NB4 (cell line): ENCODE measurements at regions not wholly inside any gene's neighbourhood (a gene's known extent, or its start where the extent isn't known, plus 50 kb on each side); places are given as distances from the start of the nearest gene placed in this dataset.

ENCODE experiments used
- DNase-seq: peaks from one replicate; pipeline ENCODE4 v3.0.0; 2010; ENCODE audit warnings: low read depth
- H3K4me3 ChIP-seq: one replicate; pipeline ENCODE4 v1.5.1; 2011; ENCODE audit warnings: mild to moderate bottlenecking, low read depth, low read length, moderate library complexity
- MYC ChIP-seq: IDR thresholded peaks from 2 replicates; pipeline ENCODE4 v1.6.1; 2011; ENCODE audit warnings: low read depth, low read length
- POLR2A ChIP-seq: IDR thresholded peaks from 2 replicates; pipeline ENCODE4 v1.6.1; 2011; ENCODE audit warnings: mild to moderate bottlenecking; ENCODE audit not compliant: insufficient read length; ENCODE audit errors: extremely low read depth
- TF ChIP-seq, protein P1 (sequence below): IDR thresholded peaks from one replicate; pipeline ENCODE4 v1.5.1; 2012; ENCODE audit warnings: low read depth, low read length
- TF ChIP-seq, protein P2 (sequence below): IDR thresholded peaks from 2 replicates; pipeline ENCODE4 v1.6.1; 2011; ENCODE audit warnings: low read depth, low read length

DNA sequence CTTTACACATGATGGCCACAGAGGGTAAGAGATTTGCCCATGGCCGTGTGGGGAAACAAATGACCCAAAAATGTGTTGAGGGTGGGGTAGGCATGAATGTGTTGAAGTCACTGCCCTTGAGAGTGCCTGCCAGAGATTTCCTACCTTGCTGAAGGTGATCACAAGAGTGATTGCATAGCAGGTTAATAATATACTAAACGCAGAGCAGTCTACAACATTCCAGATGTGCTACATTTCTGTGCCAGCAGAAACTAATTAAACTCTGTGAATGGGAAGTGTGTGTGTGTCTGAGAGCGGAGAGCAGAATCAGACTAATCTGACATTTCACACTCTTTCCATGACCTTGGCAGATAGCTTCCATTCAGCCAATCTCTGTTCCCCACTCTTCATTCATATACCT, 93.3 kb upstream of the CD53 start:
- no peak overlapping the region for H3K4me3 ChIP-seq
- TF ChIP-seq, protein P1, sequence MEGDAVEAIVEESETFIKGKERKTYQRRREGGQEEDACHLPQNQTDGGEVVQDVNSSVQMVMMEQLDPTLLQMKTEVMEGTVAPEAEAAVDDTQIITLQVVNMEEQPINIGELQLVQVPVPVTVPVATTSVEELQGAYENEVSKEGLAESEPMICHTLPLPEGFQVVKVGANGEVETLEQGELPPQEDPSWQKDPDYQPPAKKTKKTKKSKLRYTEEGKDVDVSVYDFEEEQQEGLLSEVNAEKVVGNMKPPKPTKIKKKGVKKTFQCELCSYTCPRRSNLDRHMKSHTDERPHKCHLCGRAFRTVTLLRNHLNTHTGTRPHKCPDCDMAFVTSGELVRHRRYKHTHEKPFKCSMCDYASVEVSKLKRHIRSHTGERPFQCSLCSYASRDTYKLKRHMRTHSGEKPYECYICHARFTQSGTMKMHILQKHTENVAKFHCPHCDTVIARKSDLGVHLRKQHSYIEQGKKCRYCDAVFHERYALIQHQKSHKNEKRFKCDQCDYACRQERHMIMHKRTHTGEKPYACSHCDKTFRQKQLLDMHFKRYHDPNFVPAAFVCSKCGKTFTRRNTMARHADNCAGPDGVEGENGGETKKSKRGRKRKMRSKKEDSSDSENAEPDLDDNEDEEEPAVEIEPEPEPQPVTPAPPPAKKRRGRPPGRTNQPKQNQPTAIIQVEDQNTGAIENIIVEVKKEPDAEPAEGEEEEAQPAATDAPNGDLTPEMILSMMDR = no peak
- TF ChIP-seq MYC = no peak
- TF ChIP-seq, protein P2, sequence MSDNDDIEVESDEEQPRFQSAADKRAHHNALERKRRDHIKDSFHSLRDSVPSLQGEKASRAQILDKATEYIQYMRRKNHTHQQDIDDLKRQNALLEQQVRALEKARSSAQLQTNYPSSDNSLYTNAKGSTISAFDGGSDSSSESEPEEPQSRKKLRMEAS = no peak
- TF ChIP-seq POLR2A = no peak
- DNase-seq = no peak

DNA sequence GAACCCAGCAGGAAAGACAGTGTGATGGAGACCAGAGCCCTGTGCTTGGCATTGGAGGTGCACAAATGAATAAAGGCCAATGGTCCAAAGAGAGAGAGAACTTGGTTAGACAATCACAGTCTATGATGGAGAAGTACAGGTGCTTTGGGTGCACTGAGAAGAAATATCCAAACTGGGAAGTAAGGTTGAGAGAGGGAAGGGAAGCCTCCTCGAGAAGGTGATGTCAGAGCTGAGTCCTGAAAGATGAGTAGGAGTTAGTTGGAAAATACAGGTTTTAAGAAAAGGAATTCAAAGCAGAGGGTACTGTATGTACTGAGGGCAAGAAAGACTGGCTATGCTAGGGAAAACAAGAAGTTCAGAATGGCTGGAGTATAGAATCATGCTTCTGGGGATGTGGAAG, 94.1 kb upstream of the CD53 start:
- TF ChIP-seq POLR2A = no peak
- TF ChIP-seq, protein P2 = no peak
- TF ChIP-seq, protein P1 = no peak
- TF ChIP-seq MYC = no peak
- no peak overlapping the region for H3K4me3 ChIP-seq
- DNase-seq = no peak

- no peak for DNase-seq
- no peak overlapping the region for H3K4me3 ChIP-seq
- TF ChIP-seq POLR2A (no peak), MYC (no peak)
Measured at GRCh38 chr1:110777228-110777627, 95.7 kb upstream of the CD53 start.

DNA sequence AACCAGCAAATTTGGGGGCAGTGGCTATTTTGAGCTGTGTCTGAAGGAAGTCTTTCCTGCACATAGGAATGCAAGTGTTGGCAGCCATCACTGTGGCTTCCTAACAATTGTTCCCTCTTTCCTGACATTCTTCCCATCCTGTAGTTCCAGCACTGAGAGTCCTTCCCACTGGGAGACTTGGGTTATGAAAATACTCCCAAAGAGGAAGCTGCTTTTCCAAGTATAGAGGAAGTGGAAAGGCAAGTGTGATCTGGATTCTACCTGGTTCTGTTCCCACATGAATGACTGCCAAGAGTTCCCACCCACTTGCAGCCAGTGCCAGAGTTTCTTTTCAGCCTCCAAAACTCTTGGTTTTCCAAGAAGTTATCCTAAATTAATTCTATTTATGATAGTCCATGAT, 98.5 kb upstream of the CD53 start:
- H3K4me3 ChIP-seq = no peak overlapping the region
- no peak for DNase-seq
- TF ChIP-seq, protein P1 = no peak
- no peak for TF ChIP-seq POLR2A
- TF ChIP-seq, protein P2 = no peak
- no peak for TF ChIP-seq MYC

GRCh38 chr1:110773813-110774212, 99.1 kb upstream of the KCNA3 start:
- DNase-seq = no peak
- TF ChIP-seq MYC (no peak), POLR2A (no peak)
- TF ChIP-seq, protein P1 = no peak
- TF ChIP-seq, protein P2 = no peak
- H3K4me3 ChIP-seq = no peak overlapping the region

- no peak for DNase-seq
- H3K4me3 ChIP-seq = no peak overlapping the region
- TF ChIP-seq, protein P2 = no peak
- TF ChIP-seq MYC (no peak), POLR2A (no peak)
- TF ChIP-seq, protein P1 = no peak
Measured at GRCh38 chr1:110771245-110772022, 96.7 kb upstream of the KCNA3 start.
